KOPT-K1 (cell line): ENCODE measurements at regions not wholly inside any gene's neighbourhood (a gene's known extent, or its start where the extent isn't known, plus 50 kb on each side); places are given as distances from the start of the nearest gene placed in this dataset.

Experiments used
- H3K27ac ChIP-seq: fragments of 200-600 bp; sonication (generic); 2 replicates; pipeline ENCODE4 v1.5.1; 2016; ENCODE audit warnings: antibody characterized with exemption, mild to moderate bottlenecking, low read depth, low read length; ENCODE audit not compliant: poor library complexity, severe bottlenecking
- H3K36me3 ChIP-seq: fragments of 200-600 bp; sonication (generic); 2 replicates; pipeline ENCODE4 v1.5.1; 2017; ENCODE audit warnings: antibody characterized with exemption, mild to moderate bottlenecking, low read length, moderate library complexity; ENCODE audit not compliant: insufficient read depth
- H3K9me3 ChIP-seq: fragments of 200-600 bp; sonication (generic); 2 replicates; pipeline ENCODE4 v1.5.1; 2017; ENCODE audit warnings: antibody characterized with exemption, low read length, mild to moderate bottlenecking; ENCODE audit not compliant: insufficient read depth, poor library complexity, severe bottlenecking

- Histone ChIP-seq H3K9me3 (no peaks in the 10 kb centered on the region), H3K27ac (no peak overlapping the region), H3K36me3 (no peaks in the 10 kb centered on the region)
Observed at GRCh38 chr2:40507432-40507831, 55.5 kb upstream of the SLC8A1 start.

- Histone ChIP-seq H3K27ac (no peak overlapping the region), H3K36me3 (no peaks in the 10 kb centered on the region), H3K9me3 (no peaks in the 10 kb centered on the region)
Observed at GRCh38 chr2:40510304-40510703, 58.4 kb upstream of the SLC8A1 start.

DNA sequence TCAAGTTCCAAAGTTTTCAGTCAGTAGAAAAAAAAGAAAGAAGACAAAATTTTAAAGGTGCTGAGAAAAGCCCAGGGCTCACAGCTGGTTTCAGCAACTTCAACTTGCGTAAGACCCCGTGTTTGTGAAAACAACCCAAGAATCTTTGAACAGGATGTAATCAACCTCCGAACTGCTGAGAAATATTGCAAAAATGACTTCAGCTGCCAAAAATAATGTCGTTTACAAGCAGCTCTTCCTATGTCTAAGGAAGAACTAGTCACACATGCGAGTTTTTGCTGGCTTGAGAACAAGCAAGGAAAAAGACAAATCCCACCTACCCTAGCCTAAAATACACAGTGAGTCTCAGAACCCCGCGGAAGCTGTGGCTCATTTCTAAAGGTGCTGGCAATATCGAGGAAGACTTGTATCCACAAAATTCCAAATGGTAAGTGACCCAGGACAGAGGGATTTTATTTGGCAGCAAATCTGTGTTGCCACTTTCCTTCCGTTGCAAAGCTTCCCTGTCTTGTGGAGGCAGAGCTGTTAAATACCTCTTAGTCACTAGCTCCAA lies 59.8 kb upstream of the SLC8A1 start:
- Histone ChIP-seq H3K9me3 (no peaks in the 10 kb centered on the region), H3K27ac (no peak overlapping the region), H3K36me3 (no peaks in the 10 kb centered on the region)

DNA sequence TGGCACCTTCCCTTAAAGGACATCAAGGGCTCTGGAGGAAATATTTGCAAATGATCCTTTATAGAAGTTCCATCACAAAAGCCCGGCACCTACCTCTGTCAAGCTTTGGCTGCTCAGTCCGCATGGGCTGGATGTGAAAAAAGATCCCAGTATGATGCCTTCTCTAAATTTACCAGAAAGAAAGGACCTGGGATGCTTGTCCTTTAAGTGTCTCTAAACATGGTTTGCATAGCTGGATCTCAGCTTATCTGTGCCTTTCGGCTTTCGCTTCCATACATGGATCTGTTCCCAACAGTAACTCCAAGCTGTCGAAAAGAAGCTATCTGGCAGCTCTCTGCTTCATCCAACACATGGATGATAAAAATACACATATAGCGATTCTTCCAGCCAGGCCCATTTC lies 60.4 kb upstream of the SLC8A1 start:
- Histone ChIP-seq H3K36me3 (no peaks in the 10 kb centered on the region), H3K9me3 (no peaks in the 10 kb centered on the region), H3K27ac (no peak overlapping the region)

DNA sequence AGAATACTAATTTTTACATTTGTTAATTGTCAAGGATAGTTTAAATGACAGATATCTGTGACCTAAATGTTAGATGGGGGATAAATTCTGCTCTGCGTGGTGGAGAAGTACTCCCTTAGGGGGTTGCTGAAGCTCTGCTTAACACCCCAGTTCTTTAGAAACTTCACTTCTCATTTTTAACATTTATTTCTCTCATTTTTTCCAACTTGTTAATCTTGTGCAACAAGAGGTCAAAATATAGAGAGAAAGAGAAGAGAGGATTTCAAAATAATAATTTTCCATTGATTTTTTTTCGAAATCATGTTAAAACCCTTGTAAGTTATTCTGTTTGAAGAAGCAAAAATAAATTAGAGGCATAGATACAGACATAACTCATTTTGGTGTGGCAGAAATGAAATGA lies 61.3 kb upstream of the SLC8A1 start:
- no peaks in the 10 kb centered on the region for H3K9me3 ChIP-seq
- no peaks in the 10 kb centered on the region for H3K36me3 ChIP-seq
- no peak overlapping the region for H3K27ac ChIP-seq

DNA sequence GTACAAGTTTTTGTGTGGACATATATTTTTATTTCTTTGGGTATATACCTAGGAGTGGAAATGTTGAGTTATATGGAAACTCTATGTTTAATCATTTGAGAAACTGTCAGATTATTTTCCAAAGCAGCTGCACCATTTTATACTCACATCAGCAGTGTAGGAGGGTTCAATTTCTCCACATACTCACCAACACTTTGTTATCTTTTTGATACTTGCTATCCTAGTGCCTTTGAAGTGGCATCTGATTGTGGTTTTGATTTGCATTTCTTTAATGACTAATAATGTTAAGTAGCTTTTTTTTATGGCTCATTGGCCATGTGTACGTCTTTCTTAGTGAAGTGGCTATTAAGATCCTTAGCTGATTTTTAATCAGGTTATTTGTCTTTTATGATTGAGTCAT lies 64.7 kb upstream of the SLC8A1 start:
- Histone ChIP-seq H3K9me3 (no peaks in the 10 kb centered on the region), H3K36me3 (no peaks in the 10 kb centered on the region), H3K27ac (no peak overlapping the region)

GRCh38 chr2:40528564-40528963 lies 76.7 kb upstream of the SLC8A1 start:
- H3K27ac ChIP-seq = no peak overlapping the region
- no peaks in the 10 kb centered on the region for H3K36me3 ChIP-seq
- no peaks in the 10 kb centered on the region for H3K9me3 ChIP-seq

- Histone ChIP-seq H3K36me3 (no peaks in the 10 kb centered on the region), H3K9me3 (no peaks in the 10 kb centered on the region)
Observed at GRCh38 chr2:40531359-40531758, 79.5 kb upstream of the SLC8A1 start.

DNA sequence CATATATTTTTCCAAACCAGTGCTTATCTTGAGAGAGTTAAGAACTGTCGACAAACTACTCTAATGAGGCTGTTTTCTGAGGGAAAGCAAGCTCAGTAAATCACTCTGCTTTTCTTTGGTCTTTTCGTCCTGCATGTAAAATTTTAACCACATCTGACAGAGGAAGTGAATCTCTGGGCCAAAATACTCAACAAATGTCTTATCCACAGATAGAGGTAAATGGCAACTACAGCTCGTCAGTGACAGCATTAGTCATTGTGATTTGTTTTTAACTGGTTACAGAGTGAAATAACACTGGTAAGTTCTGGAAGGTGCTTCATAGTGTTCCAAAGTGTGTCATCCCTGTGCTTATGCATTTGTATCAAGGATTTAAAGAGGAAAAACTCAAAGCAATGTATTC lies 82.6 kb upstream of the SLC8A1 start:
- Histone ChIP-seq H3K27ac (no peak overlapping the region), H3K36me3 (no peaks in the 10 kb centered on the region)

More at GRCh38 chr2:40531359-40531758, 79.5 kb upstream of the SLC8A1 start:
- no peak overlapping the region for H3K27ac ChIP-seq

GRCh38 chr2:40535972-40536371 lies 84.1 kb upstream of the SLC8A1 start:
- Histone ChIP-seq H3K9me3 (no peaks in the 10 kb centered on the region), H3K36me3 (no peaks in the 10 kb centered on the region), H3K27ac (no peak overlapping the region)

More for the DNA sequence above, 82.6 kb upstream of the SLC8A1 start:
- H3K9me3 ChIP-seq = no peaks in the 10 kb centered on the region

- Histone ChIP-seq H3K36me3 (no peaks in the 10 kb centered on the region), H3K9me3 (no peaks in the 10 kb centered on the region), H3K27ac (no peak overlapping the region)
Observed at GRCh38 chr2:40540026-40540425, 88.1 kb upstream of the SLC8A1 start.

DNA sequence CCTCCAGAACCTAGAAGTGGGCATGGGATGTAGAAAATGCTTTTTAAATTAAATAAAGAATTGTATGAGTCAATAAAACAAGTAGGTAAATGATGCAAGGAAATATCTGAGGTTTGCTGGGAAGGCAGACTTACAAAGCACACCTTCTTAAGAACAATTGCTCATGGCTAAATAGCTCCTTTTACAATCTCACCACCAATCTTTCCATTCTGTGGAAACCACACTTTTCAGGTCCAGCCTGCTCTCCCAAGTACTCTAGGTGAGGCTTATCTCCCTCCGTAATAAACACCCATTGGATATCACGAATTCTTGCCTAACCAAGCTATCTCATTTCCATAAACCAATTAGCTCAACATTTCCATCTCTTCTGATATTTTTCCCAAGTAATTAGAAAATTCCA lies 91.5 kb upstream of the SLC8A1 start:
- no peak overlapping the region for H3K27ac ChIP-seq
- H3K36me3 ChIP-seq = no peaks in the 10 kb centered on the region
- H3K9me3 ChIP-seq = no peaks in the 10 kb centered on the region

- H3K36me3 ChIP-seq = no peaks in the 10 kb centered on the region
- H3K27ac ChIP-seq = no peak overlapping the region
Observed at GRCh38 chr2:40544072-40544471, 92.2 kb upstream of the SLC8A1 start.

DNA sequence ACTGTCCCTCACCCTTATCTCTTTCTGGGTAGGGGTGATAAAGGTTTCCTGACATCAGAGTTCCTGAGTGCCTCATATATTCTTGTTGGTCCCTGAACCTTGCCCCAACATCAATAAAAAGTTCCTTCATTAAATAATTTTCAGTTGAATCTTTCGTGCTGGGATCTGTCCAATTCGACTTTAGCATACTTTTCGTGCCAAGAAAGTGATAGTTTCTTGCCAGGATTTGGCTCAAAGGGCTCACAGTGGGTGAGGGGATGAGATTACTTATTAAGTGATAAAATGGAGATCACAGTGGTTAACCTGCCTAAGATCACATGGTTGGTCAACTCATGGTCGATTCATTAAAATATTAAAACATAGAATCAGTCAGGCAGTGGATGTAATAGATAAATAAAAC lies 93.8 kb upstream of the SLC8A1 start:
- Histone ChIP-seq H3K9me3 (no peaks in the 10 kb centered on the region), H3K27ac (no peak overlapping the region), H3K36me3 (no peaks in the 10 kb centered on the region)

More at GRCh38 chr2:40544072-40544471, 92.2 kb upstream of the SLC8A1 start:
- no peaks in the 10 kb centered on the region for H3K9me3 ChIP-seq

- H3K27ac ChIP-seq = no peak overlapping the region
- no peaks in the 10 kb centered on the region for H3K9me3 ChIP-seq
- no peaks in the 10 kb centered on the region for H3K36me3 ChIP-seq
Observed at GRCh38 chr2:40546439-40547191, 94.7 kb upstream of the SLC8A1 start.

DNA sequence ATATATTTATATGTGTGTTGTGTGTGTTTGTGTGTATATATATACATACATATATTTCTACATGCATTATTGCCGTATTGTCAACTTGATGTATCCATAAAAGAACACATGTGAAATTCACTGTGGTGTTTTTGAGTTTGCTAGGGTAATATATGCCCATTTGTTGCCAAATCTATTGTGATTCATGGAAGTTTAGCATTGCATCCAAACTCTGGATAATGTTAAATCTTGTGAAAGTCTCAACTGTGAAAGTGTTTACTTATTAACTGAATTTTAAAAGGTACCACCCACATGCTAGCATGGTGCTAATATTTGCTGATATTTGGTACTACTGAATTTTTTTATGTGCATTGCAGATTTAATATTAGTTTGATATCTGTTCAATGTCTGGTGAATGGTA lies 96.6 kb upstream of the SLC8A1 start:
- no peaks in the 10 kb centered on the region for H3K36me3 ChIP-seq
- H3K9me3 ChIP-seq = no peaks in the 10 kb centered on the region
- H3K27ac ChIP-seq = no peak overlapping the region
